ES-I3 (cell line): ENCODE measurements at regions not wholly inside any gene's neighbourhood (a gene's known extent, or its start where the extent isn't known, plus 50 kb on each side); places are given as distances from the start of the nearest gene placed in this dataset.
"Not testable (repeated sequence)": the region's sequence is repeated elsewhere in the genome, so short reads cannot be mapped to it uniquely, and the experiment has no call there.

Experiments used
- H3K36me3 ChIP-seq: 2 replicates; pipeline ENCODE4 v1.6.1; 2013; ENCODE audit warnings: mild to moderate bottlenecking, low read length, control low read depth, moderate library complexity; ENCODE audit not compliant: insufficient read depth
- H3K4me1 ChIP-seq: 2 replicates; pipeline ENCODE4 v1.6.1; 2013; ENCODE audit warnings: mild to moderate bottlenecking, control low read depth, low read length; ENCODE audit not compliant: insufficient read depth
- H3K9ac ChIP-seq: 2 replicates; pipeline ENCODE4 v1.6.1; 2013; ENCODE audit warnings: low read depth, mild to moderate bottlenecking, low read length, moderate library complexity
- H3K9me3 ChIP-seq: 2 replicates; pipeline ENCODE4 v1.6.1; 2013; ENCODE audit warnings: mild to moderate bottlenecking, low read length, moderate library complexity; ENCODE audit not compliant: control insufficient read depth, insufficient read depth

GRCh38 chr10:42883993-42884983 is 101.7 kb downstream of the BMS1 start:
- H3K9me3 ChIP-seq, result no peaks in the 10 kb centered on the region; the same call in 1 of the 2 replicates
- 0 out of 2 replicates have a peak, but pooled peaks cover 4% of the 10 kb centered on the region for H3K4me1 ChIP-seq
- H3K9ac ChIP-seq, result no peak overlapping the region
- H3K36me3 ChIP-seq, result no peaks in the 10 kb centered on the region

GRCh38 chr10:42885491-42886270 is 103.1 kb downstream of the BMS1 start:
- H3K4me1 ChIP-seq, result no peaks in the 10 kb centered on the region
- no peaks in the 10 kb centered on the region; the same call in 1 of the 2 replicates for H3K9me3 ChIP-seq
- H3K9ac ChIP-seq, result no peak overlapping the region
- no peaks in the 10 kb centered on the region for H3K36me3 ChIP-seq

GRCh38 chr10:42887734-42888503 is 105.3 kb downstream of the BMS1 start:
- Histone ChIP-seq H3K4me1 (no peaks in the 10 kb centered on the region), H3K36me3 (no peaks in the 10 kb centered on the region), H3K9ac (no peak overlapping the region), H3K9me3 (no peaks in the 10 kb centered on the region; the same call in 1 of the 2 replicates)

GRCh38 chr10:42888504-42889095 is 106.0 kb downstream of the BMS1 start:
- no peaks in the 10 kb centered on the region for H3K4me1 ChIP-seq
- H3K9ac ChIP-seq, result no peak overlapping the region
- no peaks in the 10 kb centered on the region for H3K36me3 ChIP-seq
- H3K9me3 ChIP-seq, result no peaks in the 10 kb centered on the region; the same call in 1 of the 2 replicates

GRCh38 chr10:42896735-42897134 is 114.1 kb downstream of the BMS1 start:
- no peak overlapping the region for H3K9ac ChIP-seq
- no peaks in the 10 kb centered on the region for H3K4me1 ChIP-seq
- no peaks in the 10 kb centered on the region for H3K36me3 ChIP-seq
- no peaks in the 10 kb centered on the region for H3K9me3 ChIP-seq

GRCh38 chr10:42898037-42898960 is 115.7 kb downstream of the BMS1 start:
- H3K9ac ChIP-seq, result peak overlapping the region; percentile 21; the same call in 1 of the 2 replicates
- peaks cover 5% of the 10 kb centered on the region; the same call in 1 of the 2 replicates for H3K9me3 ChIP-seq
- no peaks in the 10 kb centered on the region for H3K36me3 ChIP-seq
- H3K4me1 ChIP-seq, result no peaks in the 10 kb centered on the region

GRCh38 chr10:42899036-42899435 is 116.4 kb downstream of the BMS1 start:
- Histone ChIP-seq H3K9me3 (peaks cover 5% of the 10 kb centered on the region; the same call in 1 of the 2 replicates), H3K9ac (no peak overlapping the region), H3K36me3 (no peaks in the 10 kb centered on the region), H3K4me1 (no peaks in the 10 kb centered on the region)

- H3K4me1 ChIP-seq, H3K9me3 ChIP-seq, H3K9ac ChIP-seq, H3K36me3 ChIP-seq: not testable (repeated sequence)
Measured at GRCh38 chr10:42900346-42900745, 117.8 kb downstream of the BMS1 start.

GRCh38 chr10:42911359-42911758 is 128.8 kb downstream of the BMS1 start:
- Histone ChIP-seq H3K36me3 (no peaks in the 10 kb centered on the region), H3K9me3 (no peaks in the 10 kb centered on the region), H3K9ac (no peak overlapping the region), H3K4me1 (no peaks in the 10 kb centered on the region)

GRCh38 chr10:42916974-42917373 is 134.4 kb downstream of the BMS1 start:
- H3K36me3 ChIP-seq, result no peaks in the 10 kb centered on the region
- H3K9ac ChIP-seq, result no peak overlapping the region
- H3K9me3 ChIP-seq, result no peaks in the 10 kb centered on the region
- H3K4me1 ChIP-seq, result no peaks in the 10 kb centered on the region

- H3K4me1 ChIP-seq, result no peaks in the 10 kb centered on the region
- no peak overlapping the region for H3K9ac ChIP-seq
- H3K9me3 ChIP-seq, result no peaks in the 10 kb centered on the region
- H3K36me3 ChIP-seq, result no peaks in the 10 kb centered on the region
Measured at GRCh38 chr10:42917821-42918220, 135.2 kb downstream of the BMS1 start.

- Histone ChIP-seq H3K36me3 (no peaks in the 10 kb centered on the region), H3K9ac (no peak overlapping the region), H3K9me3 (no peaks in the 10 kb centered on the region), H3K4me1 (peaks cover 4% of the 10 kb centered on the region)
Measured at GRCh38 chr10:42921951-42922350, 139.4 kb downstream of the BMS1 start.

- Histone ChIP-seq H3K4me1 (peaks cover 4% of the 10 kb centered on the region), H3K9ac (no peak overlapping the region), H3K9me3 (no peaks in the 10 kb centered on the region), H3K36me3 (no peaks in the 10 kb centered on the region)
Measured at GRCh38 chr10:42924484-42924883, 141.9 kb downstream of the BMS1 start.
